HepG2 (cell line): ENCODE measurements at regions not wholly inside any gene's neighbourhood (a gene's known extent, or its start where the extent isn't known, plus 50 kb on each side); places are given as distances from the start of the nearest gene placed in this dataset.

Source experiments
- ATF7-NPFF ChIP-seq: sonication (generic); formaldehyde crosslinking; IDR thresholded peaks from 2 replicates; pipeline ENCODE4 v1.8.1; 2023; ENCODE audit warnings: mild to moderate bottlenecking, low read depth, missing genetic modification reagents, moderate library complexity
- BRD4 ChIP-seq: sonication (generic); formaldehyde crosslinking; IDR thresholded peaks from 2 replicates; pipeline ENCODE4 v1.4.0; 2020; ENCODE audit warnings: missing genetic modification reagents
- CREM ChIP-seq, 2 experiments: sonication (generic) in 1 of 2; formaldehyde crosslinking in 1 of 2; IDR thresholded peaks; 2 replicates each; pipeline versions ENCODE4 v1.4.0 to v1.6.1; 2016 to 2020; ENCODE audit warnings: antibody characterized with exemption in 1 of 2, mild to moderate bottlenecking in 1 of 2, missing genetic modification reagents in 1 of 2
- HBP1 ChIP-seq: IDR thresholded peaks from 2 replicates; pipeline ENCODE4 v1.6.1; 2016; ENCODE audit warnings: low read depth, control low read depth
- ZBTB4 ChIP-seq: sonication (generic); formaldehyde crosslinking; IDR thresholded peaks from 2 replicates; pipeline ENCODE4 v1.4.0; 2020; ENCODE audit warnings: missing genetic modification reagents, mild to moderate bottlenecking, borderline replicate concordance
- ZNF20 ChIP-seq: sonication (generic); formaldehyde crosslinking; IDR thresholded peaks from 2 replicates; pipeline ENCODE4 v1.4.0; 2020; ENCODE audit warnings: mild to moderate bottlenecking, moderate library complexity, missing genetic modification reagents
- ZNF260 ChIP-seq: sonication (generic); formaldehyde crosslinking; IDR thresholded peaks from 2 replicates; pipeline ENCODE4 v1.4.0; 2020; ENCODE audit warnings: missing genetic modification reagents, low read depth, mild to moderate bottlenecking, borderline replicate concordance
- ZNF546 ChIP-seq: sonication (generic); formaldehyde crosslinking; conservative IDR thresholded peaks from 2 replicates; pipeline ENCODE4 v1.8.1; 2023; ENCODE audit warnings: mild to moderate bottlenecking, missing genetic modification reagents
- ZNF597 ChIP-seq: sonication (generic); formaldehyde crosslinking; IDR thresholded peaks from 2 replicates; pipeline ENCODE4 v1.5.0; 2020; ENCODE audit warnings: missing genetic modification reagents
- ZNF800 ChIP-seq: sonication (generic); formaldehyde crosslinking; IDR thresholded peaks from 2 replicates; pipeline ENCODE4 v1.4.0; 2020; ENCODE audit warnings: missing genetic modification reagents
- TF ChIP-seq, protein P1 (sequence below), 2 experiments: sonication (generic) in 1 of 2; formaldehyde crosslinking in 1 of 2; IDR thresholded peaks; 2 replicates each; pipeline versions ENCODE4 v1.5.1 to v1.6.1; 2011 to 2020; ENCODE audit warnings: borderline replicate concordance in 1 of 2, low read depth in 1 of 2, low read length in 1 of 2, mild to moderate bottlenecking in 1 of 2, missing genetic modification reagents in 1 of 2, moderate library complexity in 1 of 2

DNA sequence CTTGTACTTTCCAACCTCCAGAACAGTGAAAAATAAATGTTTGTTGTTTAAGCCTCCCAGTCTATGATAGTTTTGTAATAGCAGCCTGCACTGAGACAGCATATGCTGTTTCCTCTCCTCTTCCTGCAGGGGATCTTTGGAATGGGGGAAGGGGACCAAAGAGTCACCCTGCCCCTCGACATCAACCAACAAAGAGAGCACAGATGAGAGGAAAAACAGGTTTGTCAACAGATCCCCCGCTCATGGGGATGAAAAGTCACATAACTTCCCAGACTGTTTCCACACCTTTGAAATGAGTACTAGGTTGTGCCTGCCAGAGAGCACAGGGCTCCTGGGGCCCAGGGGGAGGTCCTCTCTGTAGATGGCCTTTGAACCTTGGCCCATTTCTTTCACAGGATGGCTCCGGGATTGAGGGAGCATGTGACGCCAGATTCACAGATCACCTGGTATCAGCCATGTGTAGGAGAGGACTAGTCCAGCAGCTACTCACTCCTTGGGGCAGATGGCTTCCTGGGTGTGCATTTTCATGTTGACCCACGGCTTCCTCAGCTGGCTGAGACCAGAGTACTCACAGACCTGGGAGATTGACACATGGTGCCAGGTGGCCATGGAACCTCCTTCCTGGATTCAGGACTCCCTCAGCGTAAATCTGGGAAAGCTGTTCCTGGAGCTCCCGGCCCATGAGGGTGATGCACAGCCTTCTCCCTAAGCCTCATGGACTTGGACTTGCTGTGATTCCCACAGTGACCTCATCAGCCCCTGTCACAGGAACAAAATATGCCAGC, 125.6 kb downstream of the CXCL12 start (continued):
- peak; percentile 97; the same call in 1 of the 2 replicates for TF ChIP-seq ZBTB4 (CRISPR knock-in tag)
- TF ChIP-seq, protein P1, sequence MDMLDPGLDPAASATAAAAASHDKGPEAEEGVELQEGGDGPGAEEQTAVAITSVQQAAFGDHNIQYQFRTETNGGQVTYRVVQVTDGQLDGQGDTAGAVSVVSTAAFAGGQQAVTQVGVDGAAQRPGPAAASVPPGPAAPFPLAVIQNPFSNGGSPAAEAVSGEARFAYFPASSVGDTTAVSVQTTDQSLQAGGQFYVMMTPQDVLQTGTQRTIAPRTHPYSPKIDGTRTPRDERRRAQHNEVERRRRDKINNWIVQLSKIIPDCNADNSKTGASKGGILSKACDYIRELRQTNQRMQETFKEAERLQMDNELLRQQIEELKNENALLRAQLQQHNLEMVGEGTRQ (IDR thresholded peaks at IDR 0.05; ENCODE audit: low read depth, low read length): peak; percentile 85
- TF ChIP-seq, protein P1 (CRISPR knock-in tag; IDR thresholded peaks at IDR 0.05; ENCODE audit: borderline replicate concordance): peak; percentile 93
- no peak for TF ChIP-seq HBP1
- no peak for TF ChIP-seq ZNF260 (CRISPR knock-in tag)
- TF ChIP-seq ZNF800 (CRISPR knock-in tag): peak; percentile 77
- peak; percentile 89; the same call in 1 of the 2 replicates for TF ChIP-seq BRD4
- TF ChIP-seq ZNF546 (CRISPR knock-in tag): peak; percentile 65; the same call in 1 of the 2 replicates
- TF ChIP-seq ATF7-NPFF (CRISPR knock-in tag): peak; percentile 92; the same call in 1 of the 2 replicates
- peak; percentile 91 for TF ChIP-seq CREM (IDR thresholded peaks at IDR 0.05)
- no peak for TF ChIP-seq CREM (CRISPR knock-in tag; IDR thresholded peaks at IDR 0.05)
- TF ChIP-seq ZNF20 (CRISPR knock-in tag): peak; percentile 87
- TF ChIP-seq ZNF597: no peak
